ENCODE measurements at regions not wholly inside any gene's neighbourhood (a gene's known extent, or its start where the extent isn't known, plus 50 kb on each side); places are given as distances from the start of the nearest gene placed in this dataset.

DNA sequence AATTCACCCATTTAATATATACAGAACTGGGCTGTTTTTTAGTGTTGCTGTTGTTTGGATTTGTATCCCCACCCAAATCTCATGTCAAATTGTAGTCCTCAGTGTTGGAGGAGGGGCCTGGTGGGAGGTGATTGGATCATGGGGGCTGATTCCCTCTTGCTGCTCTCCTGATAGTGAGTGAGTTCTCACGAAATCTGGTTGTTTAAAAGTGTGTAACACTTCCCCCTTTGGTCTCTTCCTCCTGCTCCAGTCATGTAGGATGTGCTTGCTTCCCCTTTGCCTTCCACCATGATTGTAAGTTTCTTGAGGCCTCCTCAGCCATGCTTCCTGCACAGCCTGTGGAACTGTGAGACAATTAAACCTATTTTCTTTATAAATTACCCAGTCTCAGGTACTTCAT, 141.6 kb upstream of the AADAT start (continued):
- TF ChIP-seq AFF4 (CRISPR knock-in tag; IDR thresholded peaks at IDR 0.05; ENCODE audit: borderline replicate concordance): no peak
- TF ChIP-seq, protein P1, sequence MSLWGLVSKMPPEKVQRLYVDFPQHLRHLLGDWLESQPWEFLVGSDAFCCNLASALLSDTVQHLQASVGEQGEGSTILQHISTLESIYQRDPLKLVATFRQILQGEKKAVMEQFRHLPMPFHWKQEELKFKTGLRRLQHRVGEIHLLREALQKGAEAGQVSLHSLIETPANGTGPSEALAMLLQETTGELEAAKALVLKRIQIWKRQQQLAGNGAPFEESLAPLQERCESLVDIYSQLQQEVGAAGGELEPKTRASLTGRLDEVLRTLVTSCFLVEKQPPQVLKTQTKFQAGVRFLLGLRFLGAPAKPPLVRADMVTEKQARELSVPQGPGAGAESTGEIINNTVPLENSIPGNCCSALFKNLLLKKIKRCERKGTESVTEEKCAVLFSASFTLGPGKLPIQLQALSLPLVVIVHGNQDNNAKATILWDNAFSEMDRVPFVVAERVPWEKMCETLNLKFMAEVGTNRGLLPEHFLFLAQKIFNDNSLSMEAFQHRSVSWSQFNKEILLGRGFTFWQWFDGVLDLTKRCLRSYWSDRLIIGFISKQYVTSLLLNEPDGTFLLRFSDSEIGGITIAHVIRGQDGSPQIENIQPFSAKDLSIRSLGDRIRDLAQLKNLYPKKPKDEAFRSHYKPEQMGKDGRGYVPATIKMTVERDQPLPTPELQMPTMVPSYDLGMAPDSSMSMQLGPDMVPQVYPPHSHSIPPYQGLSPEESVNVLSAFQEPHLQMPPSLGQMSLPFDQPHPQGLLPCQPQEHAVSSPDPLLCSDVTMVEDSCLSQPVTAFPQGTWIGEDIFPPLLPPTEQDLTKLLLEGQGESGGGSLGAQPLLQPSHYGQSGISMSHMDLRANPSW (CRISPR knock-in tag; conservative IDR thresholded peaks at IDR 0.05; ENCODE audit: low read depth): no peak

DNA sequence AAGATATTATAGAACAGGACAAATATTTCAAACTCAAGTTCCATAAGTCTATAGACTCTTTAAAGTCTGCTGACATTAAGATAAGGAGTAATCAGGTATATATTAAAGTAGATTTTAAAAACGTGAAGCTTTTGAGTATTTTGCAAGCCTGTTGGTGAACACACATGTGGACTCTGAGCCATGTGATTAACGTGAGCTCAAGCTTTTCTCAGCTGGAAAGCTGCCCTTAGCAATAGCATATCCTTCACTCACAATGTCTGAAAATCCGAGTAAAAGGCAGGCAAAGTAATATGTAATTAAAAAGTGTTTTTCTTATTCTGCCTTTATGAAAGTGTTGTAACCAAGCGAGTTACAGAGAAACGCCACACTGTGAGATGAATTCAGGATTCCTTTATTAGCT, 140.5 kb upstream of the AADAT start:
- ChIA-PET POLR2A (no interaction called here), CTCF (no interaction called here)
- no peak overlapping the region for H3K27ac Mint-ChIP-seq
- peaks cover 17% of the 10 kb centered on the region for H3K4me1 Mint-ChIP-seq
- no peaks in the 10 kb centered on the region for H3K27me3 Mint-ChIP-seq (ENCODE audit: low read depth)
- no peak overlapping the region for H3K4me3 Mint-ChIP-seq
- TF ChIP-seq, protein P2, sequence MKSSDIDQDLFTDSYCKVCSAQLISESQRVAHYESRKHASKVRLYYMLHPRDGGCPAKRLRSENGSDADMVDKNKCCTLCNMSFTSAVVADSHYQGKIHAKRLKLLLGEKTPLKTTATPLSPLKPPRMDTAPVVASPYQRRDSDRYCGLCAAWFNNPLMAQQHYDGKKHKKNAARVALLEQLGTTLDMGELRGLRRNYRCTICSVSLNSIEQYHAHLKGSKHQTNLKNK (CRISPR knock-in tag; IDR thresholded peaks at IDR 0.05): no peak
- no peak for TF ChIP-seq ZNF121 (CRISPR knock-in tag; IDR thresholded peaks at IDR 0.05)
- TF ChIP-seq ZNF396 (CRISPR knock-in tag; IDR thresholded peaks at IDR 0.05; ENCODE audit: borderline replicate concordance): no peak
- no peak for TF ChIP-seq HMGXB4 (CRISPR knock-in tag; IDR thresholded peaks at IDR 0.05)
- TF ChIP-seq, protein P3, sequence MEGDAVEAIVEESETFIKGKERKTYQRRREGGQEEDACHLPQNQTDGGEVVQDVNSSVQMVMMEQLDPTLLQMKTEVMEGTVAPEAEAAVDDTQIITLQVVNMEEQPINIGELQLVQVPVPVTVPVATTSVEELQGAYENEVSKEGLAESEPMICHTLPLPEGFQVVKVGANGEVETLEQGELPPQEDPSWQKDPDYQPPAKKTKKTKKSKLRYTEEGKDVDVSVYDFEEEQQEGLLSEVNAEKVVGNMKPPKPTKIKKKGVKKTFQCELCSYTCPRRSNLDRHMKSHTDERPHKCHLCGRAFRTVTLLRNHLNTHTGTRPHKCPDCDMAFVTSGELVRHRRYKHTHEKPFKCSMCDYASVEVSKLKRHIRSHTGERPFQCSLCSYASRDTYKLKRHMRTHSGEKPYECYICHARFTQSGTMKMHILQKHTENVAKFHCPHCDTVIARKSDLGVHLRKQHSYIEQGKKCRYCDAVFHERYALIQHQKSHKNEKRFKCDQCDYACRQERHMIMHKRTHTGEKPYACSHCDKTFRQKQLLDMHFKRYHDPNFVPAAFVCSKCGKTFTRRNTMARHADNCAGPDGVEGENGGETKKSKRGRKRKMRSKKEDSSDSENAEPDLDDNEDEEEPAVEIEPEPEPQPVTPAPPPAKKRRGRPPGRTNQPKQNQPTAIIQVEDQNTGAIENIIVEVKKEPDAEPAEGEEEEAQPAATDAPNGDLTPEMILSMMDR (IDR thresholded peaks at IDR 0.05): no peak
- no peak for TF ChIP-seq CREB1 (CRISPR knock-in tag; IDR thresholded peaks at IDR 0.05)
- no peak for TF ChIP-seq OVOL2 (CRISPR knock-in tag; IDR thresholded peaks at IDR 0.05; ENCODE audit: borderline replicate concordance)
- no peaks in the 10 kb centered on the region; the same call in 1 of the 2 replicates for H3K9me3 Mint-ChIP-seq
- ATAC-seq: no peak
- DNase-seq (ENCODE audit: low spot score): no peak
- no peaks in the 10 kb centered on the region for H3K36me3 Mint-ChIP-seq

DNA sequence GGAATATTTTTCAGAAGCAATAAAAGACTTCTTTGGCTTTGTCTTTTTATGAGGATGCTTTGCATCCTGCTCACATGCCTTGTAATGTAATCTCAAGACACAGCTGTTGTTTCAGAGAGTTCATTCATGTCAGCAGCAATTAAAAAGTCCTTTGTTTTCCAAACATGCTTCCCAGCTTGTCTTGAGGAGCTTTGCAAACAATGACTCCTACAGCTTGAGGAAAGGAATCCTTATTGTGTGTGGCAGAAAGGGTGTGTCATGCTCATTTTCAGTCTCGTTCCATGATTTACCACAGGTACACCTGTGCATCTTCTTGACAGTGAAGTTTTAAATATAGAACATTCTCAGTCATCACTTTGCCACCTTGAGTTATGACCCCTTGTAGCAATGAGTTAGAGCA, 139.2 kb upstream of the AADAT start:
- H3K9me3 Mint-ChIP-seq: no peaks in the 10 kb centered on the region; the same call in 1 of the 2 replicates
- H3K36me3 Mint-ChIP-seq: no peaks in the 10 kb centered on the region
- CTCF ChIA-PET: interaction anchor here (1.6 kb wide), 1 partner anchor 31 kb away, joined by 7 read pairs; no protein-coding TSS in a partner anchor
- no peaks in the 10 kb centered on the region for H3K27me3 Mint-ChIP-seq (ENCODE audit: low read depth)
- peaks cover 17% of the 10 kb centered on the region for H3K4me1 Mint-ChIP-seq
- POLR2A ChIA-PET: no interaction called here
- DNase-seq (ENCODE audit: low spot score): no peak
- no peak overlapping the region for H3K4me3 Mint-ChIP-seq
- ATAC-seq: no peak
- no peak overlapping the region for H3K27ac Mint-ChIP-seq
- TF ChIP-seq, protein P4, sequence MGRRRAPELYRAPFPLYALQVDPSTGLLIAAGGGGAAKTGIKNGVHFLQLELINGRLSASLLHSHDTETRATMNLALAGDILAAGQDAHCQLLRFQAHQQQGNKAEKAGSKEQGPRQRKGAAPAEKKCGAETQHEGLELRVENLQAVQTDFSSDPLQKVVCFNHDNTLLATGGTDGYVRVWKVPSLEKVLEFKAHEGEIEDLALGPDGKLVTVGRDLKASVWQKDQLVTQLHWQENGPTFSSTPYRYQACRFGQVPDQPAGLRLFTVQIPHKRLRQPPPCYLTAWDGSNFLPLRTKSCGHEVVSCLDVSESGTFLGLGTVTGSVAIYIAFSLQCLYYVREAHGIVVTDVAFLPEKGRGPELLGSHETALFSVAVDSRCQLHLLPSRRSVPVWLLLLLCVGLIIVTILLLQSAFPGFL (CRISPR knock-in tag; IDR thresholded peaks at IDR 0.05; ENCODE audit: borderline replicate concordance): no peak
- TF ChIP-seq FOXP4 (CRISPR knock-in tag; IDR thresholded peaks at IDR 0.05): no peak
- TF ChIP-seq CDX4 (CRISPR knock-in tag; IDR thresholded peaks at IDR 0.05; ENCODE audit: borderline replicate concordance): no peak
- TF ChIP-seq, protein P5, sequence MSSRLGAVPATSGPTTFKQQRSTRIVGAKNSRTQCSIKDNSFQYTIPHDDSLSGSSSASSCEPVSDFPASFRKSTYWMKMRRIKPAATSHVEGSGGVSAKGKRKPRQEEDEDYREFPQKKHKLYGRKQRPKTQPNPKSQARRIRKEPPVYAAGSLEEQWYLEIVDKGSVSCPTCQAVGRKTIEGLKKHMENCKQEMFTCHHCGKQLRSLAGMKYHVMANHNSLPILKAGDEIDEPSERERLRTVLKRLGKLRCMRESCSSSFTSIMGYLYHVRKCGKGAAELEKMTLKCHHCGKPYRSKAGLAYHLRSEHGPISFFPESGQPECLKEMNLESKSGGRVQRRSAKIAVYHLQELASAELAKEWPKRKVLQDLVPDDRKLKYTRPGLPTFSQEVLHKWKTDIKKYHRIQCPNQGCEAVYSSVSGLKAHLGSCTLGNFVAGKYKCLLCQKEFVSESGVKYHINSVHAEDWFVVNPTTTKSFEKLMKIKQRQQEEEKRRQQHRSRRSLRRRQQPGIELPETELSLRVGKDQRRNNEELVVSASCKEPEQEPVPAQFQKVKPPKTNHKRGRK (CRISPR knock-in tag; IDR thresholded peaks at IDR 0.05; ENCODE audit: borderline replicate concordance): no peak
